ENCODE measurements at regions not wholly inside any gene's neighbourhood (a gene's known extent, or its start where the extent isn't known, plus 50 kb on each side); places are given as distances from the start of the nearest gene placed in this dataset.

- DNase-seq (ENCODE audit: low read depth) = no peak
- TF ChIP-seq CTCF (IDR thresholded peaks at IDR 0.05; ENCODE audit: insufficient read depth, low read depth, low read length, missing control alignments) = no peak
- H3K4me3 ChIP-seq (ENCODE audit: low read length) = no peak overlapping the region
Measured at GRCh38 chr1:226474041-226474440, 66.1 kb upstream of the PARP1 start.

DNA sequence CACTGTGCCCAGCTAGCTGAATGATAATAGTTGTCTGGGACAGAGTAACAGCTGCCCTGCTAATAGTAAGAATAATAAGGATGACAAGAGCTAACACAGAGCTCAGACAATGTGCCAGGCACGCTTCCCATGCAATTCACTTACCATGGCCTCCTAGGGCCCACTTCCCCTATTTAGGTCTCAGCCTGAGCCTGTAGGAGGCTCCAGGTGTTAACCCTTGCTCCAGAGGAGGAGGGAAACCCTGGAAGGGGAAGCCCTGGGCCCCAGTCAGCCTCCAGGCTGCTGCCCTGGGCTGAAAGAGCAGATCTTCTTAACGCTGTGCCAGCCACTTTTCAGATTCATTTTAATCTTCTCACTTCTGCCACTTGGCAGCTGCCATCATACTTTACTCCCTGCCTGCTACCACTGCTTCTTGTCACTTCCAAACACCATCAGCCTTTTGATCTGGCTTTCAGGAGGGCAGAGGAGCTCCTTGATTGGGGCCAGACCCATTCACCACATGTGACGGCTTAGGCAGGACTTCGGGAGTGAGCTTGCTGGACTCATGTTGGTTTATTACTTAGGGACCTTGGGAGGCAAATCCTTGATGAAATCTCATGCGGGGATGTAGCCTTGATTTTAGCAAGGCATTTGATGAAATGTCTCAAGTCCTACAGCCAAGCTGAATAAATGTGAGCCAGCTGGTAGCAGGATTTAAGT, 66.7 kb upstream of the PARP1 start:
- DNase-seq (ENCODE audit: low read depth) = no peak
- no peak for TF ChIP-seq CTCF (IDR thresholded peaks at IDR 0.05; ENCODE audit: insufficient read depth, low read depth, low read length, missing control alignments)

DNA sequence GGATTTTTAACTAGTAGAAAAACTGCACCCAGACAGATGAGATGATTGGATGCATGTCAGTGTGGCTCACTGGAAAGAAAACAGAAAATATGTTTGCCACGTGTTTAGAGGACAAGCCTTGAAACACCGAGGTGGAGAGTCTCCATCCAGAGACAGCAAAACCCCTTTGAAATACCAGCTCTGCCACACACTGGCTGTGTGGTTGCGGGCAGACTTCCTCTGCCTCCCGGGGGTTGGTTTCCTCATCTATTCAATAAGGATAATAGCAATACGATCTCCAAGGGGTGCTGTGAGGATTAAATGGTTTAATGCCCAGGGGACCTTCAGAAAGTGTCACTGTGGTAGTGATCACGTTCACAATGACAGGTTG, 67.2 kb upstream of the PARP1 start:
- no peak for TF ChIP-seq CTCF (IDR thresholded peaks at IDR 0.05; ENCODE audit: insufficient read depth, low read depth, low read length, missing control alignments)
- no peak for DNase-seq (ENCODE audit: low read depth)
- H3K4me3 ChIP-seq (ENCODE audit: low read length) = no peak overlapping the region

More for the DNA sequence above, 66.7 kb upstream of the PARP1 start:
- H3K4me3 ChIP-seq (ENCODE audit: low read length) = no peak overlapping the region

DNA sequence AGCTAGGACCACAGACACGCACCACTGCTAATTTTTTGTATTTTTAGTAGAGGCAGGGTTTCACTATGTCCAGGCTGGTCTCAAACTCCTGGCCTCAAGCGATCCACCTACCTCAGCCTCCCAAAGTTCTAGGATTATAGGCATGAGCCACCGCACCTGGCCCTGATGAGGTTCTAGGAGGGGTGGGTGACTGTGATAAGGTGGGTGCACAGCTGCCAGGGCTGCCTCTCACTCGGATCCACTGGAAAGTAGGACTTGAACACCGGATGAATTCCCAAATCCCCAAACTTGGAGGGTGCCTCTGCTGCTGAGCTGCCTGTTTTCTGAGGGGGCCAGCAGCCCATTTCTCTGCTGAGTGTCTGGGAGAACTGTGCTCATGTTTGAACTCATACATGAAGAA, 68.2 kb upstream of the PARP1 start:
- H3K4me3 ChIP-seq (ENCODE audit: low read length) = no peak overlapping the region
- no peak for TF ChIP-seq CTCF (IDR thresholded peaks at IDR 0.05; ENCODE audit: insufficient read depth, low read depth, low read length, missing control alignments)
- DNase-seq (ENCODE audit: low read depth) = no peak

DNA sequence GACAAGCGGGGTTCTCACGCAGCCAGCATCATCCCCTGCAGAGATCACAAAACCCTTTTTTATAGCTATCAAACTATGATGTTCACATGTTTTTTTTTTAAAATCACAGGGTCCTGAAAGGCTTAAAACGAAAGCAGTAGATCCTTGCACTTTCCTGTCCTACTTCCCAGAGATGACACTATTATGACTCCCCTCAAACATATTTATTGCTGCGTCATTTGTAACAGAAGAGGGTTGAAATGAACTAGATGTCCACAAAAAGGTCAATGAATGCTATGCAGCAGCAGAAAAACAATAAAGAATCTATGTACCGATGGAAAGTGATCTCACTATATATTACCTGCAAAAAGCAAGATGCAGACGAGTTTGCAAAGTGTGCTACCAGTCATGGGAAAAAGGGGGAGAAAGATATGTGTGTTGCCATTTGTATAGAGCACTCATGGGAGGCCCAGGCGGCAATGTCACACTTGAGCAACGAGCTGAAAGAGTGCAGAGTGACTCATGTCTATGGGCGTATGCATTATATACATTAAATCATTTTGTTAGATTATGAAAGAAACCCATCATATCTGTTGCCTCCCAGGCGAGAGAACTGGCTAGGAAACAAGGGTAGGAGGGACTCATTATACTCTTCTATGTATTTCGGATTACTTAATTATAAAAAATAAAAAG, 68.9 kb upstream of the PARP1 start:
- DNase-seq (ENCODE audit: low read depth) = peak; percentile 80
- no peak for TF ChIP-seq CTCF (IDR thresholded peaks at IDR 0.05; ENCODE audit: insufficient read depth, low read depth, low read length, missing control alignments)
- H3K4me3 ChIP-seq (ENCODE audit: low read length) = no peak overlapping the region

- peak; percentile 90 for DNase-seq (ENCODE audit: low read depth)
- no peak overlapping the region for H3K4me3 ChIP-seq (ENCODE audit: low read length)
- TF ChIP-seq CTCF (IDR thresholded peaks at IDR 0.05; ENCODE audit: insufficient read depth, low read depth, low read length, missing control alignments) = no peak
Measured at GRCh38 chr1:226479474-226479873, 69.1 kb upstream of the STUM start.

GRCh38 chr1:226480461-226480860, 68.1 kb upstream of the STUM start:
- H3K4me3 ChIP-seq (ENCODE audit: low read length) = no peak overlapping the region
- TF ChIP-seq CTCF (IDR thresholded peaks at IDR 0.05; ENCODE audit: insufficient read depth, low read depth, low read length, missing control alignments) = no peak
- DNase-seq (ENCODE audit: low read depth) = no peak

All from epithelial cell of esophagus (primary cell).